GM12873 (cell line): ENCODE measurements at regions not wholly inside any gene's neighbourhood (a gene's known extent, or its start where the extent isn't known, plus 50 kb on each side); places are given as distances from the start of the nearest gene placed in this dataset.

ENCODE experiments used
- TF ChIP-seq, protein P1 (sequence below): IDR thresholded peaks from 2 replicates; pipeline ENCODE4 v1.5.1; 2012; ENCODE audit warnings: low read depth, mild to moderate bottlenecking, moderate library complexity, low read length, control low read depth; ENCODE audit not compliant: insufficient read depth; ENCODE audit errors: missing control alignments

DNA sequence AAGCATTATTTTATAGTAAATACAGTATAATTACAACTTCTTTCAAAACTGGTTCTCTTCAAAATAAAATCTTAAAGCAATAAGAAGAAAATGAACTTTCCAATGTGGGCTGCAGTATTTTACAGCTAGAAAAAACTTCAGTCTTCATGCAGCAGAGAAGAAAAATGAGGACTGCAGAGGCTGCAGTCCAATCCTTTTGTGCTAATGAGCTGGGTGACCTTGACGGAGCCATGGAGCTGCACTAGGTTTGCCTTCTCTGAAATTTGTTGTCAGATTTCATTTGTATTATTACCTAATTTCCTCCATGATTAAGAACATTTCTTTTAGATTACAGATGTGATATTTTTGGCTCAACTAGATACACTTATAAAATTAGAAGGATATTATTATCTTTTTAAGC is 245.2 kb upstream of the ADAMTS3 start:
- TF ChIP-seq, protein P1, sequence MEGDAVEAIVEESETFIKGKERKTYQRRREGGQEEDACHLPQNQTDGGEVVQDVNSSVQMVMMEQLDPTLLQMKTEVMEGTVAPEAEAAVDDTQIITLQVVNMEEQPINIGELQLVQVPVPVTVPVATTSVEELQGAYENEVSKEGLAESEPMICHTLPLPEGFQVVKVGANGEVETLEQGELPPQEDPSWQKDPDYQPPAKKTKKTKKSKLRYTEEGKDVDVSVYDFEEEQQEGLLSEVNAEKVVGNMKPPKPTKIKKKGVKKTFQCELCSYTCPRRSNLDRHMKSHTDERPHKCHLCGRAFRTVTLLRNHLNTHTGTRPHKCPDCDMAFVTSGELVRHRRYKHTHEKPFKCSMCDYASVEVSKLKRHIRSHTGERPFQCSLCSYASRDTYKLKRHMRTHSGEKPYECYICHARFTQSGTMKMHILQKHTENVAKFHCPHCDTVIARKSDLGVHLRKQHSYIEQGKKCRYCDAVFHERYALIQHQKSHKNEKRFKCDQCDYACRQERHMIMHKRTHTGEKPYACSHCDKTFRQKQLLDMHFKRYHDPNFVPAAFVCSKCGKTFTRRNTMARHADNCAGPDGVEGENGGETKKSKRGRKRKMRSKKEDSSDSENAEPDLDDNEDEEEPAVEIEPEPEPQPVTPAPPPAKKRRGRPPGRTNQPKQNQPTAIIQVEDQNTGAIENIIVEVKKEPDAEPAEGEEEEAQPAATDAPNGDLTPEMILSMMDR = no peak

DNA sequence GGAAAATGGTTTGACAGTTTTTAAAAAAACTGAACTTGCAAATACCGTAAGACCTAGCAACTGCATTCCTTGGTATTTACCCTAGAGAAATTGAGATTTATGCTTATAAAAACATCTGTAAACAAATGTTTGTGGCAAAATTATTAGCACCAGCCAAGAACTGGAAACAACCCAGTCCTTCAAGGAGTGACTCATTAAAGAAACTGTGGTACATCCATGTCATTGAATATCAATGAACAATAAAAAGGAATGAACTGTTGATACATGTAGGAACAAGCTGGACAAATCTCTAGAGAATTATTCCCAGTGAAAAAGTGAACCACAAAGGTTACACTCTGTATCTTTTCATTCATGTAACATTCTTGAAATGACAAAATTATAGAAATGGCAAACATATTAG is 240.2 kb upstream of the ADAMTS3 start:
- TF ChIP-seq, protein P1 = no peak

DNA sequence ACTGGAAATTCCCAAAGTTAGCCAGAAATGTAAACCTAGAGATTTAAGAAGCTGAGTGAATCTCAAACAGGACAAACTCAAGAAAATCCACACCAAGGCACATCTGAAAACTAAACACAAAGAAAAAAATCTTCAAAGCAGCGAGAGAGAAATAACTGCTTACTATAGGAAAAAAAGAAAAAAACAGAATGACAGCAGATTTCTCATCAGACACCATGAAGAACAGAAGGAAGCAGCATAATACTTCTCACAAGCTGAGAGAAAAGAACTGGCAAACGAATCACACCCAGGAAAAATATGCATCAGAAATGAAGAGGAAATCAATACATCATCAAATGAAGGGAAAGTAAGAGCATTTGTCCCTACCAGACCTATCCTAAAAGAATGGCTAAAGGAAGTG is 236.3 kb upstream of the ADAMTS3 start:
- TF ChIP-seq, protein P1 = no peak

DNA sequence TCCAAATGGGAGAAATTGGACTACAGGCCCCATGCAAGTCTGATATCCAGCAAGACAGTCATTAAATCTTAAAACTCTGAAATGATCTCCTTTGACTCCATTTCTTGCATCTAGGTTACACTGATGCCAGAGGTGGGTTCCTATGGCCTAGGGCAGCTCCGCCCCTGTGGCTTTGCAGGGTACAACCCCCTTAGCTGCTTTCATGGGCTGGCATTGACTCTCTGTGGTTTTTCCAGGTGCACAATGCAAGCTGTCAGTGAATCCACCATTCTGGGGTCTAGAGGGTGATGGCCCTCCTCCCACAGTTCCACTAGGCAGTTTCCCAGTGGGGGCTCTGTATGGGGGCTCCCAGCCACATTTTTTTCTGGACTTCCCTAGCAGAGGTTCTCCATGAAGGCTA is 228.5 kb upstream of the ADAMTS3 start:
- TF ChIP-seq, protein P1 = no peak

DNA sequence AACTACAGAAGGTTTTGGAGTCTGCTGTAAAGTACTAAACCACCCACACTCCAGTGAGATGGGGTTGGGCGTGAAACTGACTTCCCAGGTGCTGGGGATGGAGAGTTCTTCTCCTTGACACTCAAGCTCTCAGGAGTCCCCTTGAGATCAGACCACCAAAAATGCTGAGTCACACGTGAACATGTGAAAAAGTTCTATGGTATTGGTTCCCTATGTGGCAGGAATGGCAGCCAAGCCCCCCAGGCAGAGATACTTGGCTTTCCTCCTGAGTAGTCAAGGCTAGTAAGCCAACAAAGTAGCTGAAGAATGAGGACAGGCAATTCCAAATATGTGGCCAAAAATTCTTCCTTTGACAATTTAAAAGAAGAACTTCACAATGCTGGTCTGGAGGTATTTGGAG is 222.0 kb upstream of the ADAMTS3 start:
- TF ChIP-seq, protein P1 = no peak

DNA sequence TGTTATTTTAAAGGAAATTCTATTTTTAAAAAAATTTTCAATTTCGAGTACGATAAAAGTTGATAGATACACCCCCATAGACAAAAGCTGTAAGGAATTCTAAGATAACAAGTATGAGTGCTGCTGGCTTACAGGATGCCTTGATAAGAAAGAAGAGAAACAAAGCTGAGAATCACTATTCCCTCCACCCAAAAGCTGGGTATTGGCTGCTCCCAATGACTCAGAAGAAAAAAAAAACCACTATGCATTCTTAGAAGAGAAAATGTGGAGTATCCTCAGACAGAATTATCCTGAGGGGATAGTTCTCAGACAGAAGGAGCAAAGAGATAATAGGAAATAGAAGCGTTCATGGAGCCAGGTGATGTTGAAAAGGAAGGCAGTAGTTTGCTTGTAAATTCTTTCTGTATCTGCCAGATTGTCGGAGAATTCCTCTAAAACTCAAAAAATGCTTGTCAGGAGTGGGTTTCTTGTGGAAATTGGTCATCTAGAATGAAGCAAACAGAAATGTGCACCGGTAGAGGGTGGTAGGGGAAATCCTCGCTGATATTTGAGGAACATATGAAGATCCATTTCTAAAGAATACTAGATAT is 217.5 kb upstream of the ADAMTS3 start:
- TF ChIP-seq, protein P1 = no peak

DNA sequence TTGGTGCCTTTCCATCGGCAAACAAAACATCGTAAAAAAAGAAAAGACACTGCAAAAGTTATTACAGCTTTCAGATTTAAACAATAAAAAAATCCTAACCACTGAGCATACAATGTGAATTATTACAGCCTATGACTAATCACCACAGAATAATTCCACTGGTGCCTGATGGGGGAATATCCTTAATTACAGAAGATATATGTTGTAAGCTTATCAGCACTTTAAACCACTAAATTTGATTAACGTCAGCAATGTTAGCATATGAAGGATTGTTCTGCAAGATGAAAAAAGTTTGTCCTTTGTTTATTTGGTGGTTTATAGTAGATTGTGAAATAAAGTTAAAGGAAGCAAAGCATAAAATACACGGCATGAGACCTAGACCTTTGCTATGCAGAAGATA is 210.2 kb upstream of the ADAMTS3 start:
- TF ChIP-seq, protein P1 = no peak

DNA sequence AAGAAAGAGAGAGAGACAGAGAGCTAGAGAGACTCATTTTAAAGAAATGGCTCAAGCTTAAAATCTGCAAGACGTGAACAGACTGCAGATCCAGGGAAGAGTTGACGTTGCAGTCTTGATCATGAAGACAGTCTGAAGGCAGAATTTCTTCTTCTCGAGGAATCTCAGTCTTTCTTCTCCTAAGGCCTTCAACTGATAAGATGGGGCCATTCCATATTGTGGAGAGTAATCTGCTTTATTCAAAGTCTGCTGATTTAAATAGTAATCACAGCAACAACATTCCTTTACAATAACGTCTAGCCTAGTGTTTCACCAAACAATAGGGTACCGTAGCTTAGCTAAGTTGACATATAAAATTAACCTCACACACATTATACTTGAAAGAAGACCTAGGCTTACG is 208.4 kb upstream of the ADAMTS3 start:
- TF ChIP-seq, protein P1 = no peak
